GM18507 (cell line): ENCODE measurements at regions not wholly inside any gene's neighbourhood (a gene's known extent, or its start where the extent isn't known, plus 50 kb on each side); places are given as distances from the start of the nearest gene placed in this dataset.

Experiments used
- DNase-seq: peaks from one replicate; pipeline ENCODE4 v3.0.0; 2011; ENCODE audit warnings: low read depth; ENCODE audit not compliant: insufficient read length; ENCODE audit errors: extremely low spot score
- FAIRE-seq: peaks from 2 replicates; lab custom pipeline; 2011; peaks lifted over from hg19 to GRCh38; lab: Jason Lieb, UNC

GRCh38 chr5:143494162-143494561, 90.7 kb upstream of the NR3C1 start:
- DNase-seq (no peak), FAIRE-seq (no peak)

DNA sequence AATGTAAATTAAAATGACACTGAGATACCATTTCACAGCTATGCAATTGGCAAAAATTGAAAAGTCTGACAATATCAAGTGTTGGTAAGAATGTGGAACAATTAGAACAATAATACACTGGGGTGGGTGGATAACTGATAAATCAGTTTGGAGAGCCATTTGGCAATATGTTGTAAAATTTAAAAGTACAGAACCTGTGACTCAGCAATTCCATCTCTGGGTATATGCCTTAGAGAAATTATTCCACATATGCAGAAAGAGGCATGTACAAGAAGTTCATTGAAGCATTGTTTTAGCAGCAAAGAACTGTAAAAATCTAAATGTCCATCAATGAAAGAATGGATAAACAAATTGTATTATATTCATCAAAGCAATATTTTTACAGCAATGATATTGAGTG, 89.3 kb upstream of the NR3C1 start:
- no peak for DNase-seq
- no peak for FAIRE-seq

DNA sequence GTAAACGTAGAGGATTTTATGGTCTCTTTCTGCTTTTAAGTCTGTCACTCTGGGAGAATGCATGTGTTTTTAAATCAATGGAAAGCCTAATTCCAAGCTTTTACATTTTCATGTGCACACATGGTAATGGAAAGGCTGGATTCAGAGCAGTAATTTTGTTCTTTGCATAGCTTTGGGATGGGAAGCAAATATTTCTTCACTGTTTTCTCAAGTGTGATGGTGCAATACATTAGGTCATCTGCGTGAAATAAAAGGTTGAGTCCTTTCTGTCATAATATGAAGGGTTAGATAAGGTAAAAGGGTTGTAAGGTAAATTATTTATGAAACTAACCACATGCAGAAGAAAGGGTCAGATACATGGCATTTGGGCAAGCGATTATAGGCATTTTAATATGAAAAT, 88.2 kb upstream of the NR3C1 start:
- no peak for FAIRE-seq
- no peak for DNase-seq

DNA sequence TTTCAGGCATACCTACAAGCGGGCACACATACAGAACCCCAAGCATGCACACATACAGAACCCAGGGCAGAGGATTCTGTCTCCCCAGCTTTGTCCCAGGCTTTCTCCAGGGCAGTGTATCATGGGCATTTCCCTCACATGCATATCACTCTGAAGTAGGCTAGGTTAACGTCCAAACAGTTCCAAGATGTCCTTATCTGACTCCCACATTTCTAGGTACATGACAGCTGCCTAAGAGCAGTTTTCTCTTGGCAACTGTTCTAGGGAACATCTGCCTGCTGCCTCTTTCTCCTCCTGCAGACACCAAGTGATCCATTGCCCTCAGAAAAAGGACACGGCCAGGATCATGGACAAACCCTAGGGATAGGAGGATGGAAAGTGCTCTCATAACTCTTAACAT, 84.9 kb upstream of the NR3C1 start:
- DNase-seq (no peak), FAIRE-seq (no peak)

DNA sequence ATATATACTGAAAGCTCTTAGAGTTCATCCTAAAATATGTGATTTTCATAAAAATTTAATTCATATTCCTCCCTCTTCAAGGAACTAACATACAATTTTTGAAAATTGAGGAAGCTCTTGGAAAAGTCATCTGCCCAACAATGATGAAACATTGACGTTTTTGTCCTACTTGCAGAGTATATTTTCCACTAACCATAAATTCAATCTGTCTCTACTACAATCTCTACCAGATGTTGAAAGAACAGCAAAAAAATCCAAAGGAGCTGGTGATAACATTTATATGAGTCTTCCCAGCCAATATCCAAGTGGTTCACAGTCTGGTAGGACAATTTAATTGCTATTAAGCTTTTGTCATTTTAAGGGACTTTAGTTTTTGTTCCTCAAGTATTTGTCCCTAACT, 81.1 kb upstream of the NR3C1 start:
- FAIRE-seq, result no peak
- DNase-seq, result no peak

GRCh38 chr5:143481697-143482531, 78.4 kb upstream of the NR3C1 start:
- no peak for FAIRE-seq

DNA sequence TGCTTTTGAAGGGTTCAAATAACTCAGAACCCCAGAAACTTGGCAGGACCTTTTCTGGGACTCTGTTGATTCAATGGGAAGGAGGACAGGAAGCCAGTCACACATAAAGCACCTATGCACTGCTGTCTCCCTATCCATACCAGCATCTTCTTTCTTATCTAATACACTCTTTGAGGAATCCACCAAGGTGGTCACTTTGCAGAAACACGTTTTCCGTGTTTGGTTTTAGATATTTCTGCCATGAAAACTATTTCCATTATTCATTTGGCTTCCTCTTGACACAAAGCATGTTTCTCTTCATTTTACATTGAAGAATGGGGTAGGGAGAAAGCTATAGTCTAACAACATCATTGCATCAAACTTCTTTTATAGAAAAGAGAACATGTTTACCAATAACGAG, 76.5 kb upstream of the NR3C1 start:
- DNase-seq (no peak), FAIRE-seq (no peak)

More at GRCh38 chr5:143481697-143482531, 78.4 kb upstream of the NR3C1 start:
- no peak for DNase-seq

DNA sequence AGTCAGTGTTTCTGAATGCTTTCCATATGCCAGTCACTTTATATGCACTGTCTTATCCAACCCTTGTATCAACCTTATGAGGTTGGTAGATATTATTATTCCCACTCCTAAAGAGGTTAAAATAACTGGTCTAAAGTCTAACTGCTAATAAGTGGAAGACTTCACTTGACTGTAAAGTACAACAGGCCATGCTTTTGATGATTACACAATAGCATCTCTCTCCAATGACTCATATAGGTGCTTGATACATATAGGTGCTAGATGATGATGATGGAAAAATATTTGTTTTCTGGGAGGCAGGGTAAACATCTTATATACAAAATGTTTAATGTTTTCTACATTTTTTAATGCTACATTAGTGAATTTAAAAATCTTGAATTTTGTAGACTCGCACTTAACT, 75.9 kb upstream of the NR3C1 start:
- DNase-seq, result no peak
- FAIRE-seq, result peak; percentile 21

GRCh38 chr5:143476601-143477211, 73.2 kb upstream of the NR3C1 start:
- FAIRE-seq (no peak), DNase-seq (no peak)

GRCh38 chr5:143474616-143475015, 71.1 kb upstream of the NR3C1 start:
- no peak for DNase-seq

GRCh38 chr5:143473481-143473880, 70.0 kb upstream of the NR3C1 start:
- FAIRE-seq (no peak), DNase-seq (no peak)

More at GRCh38 chr5:143474616-143475015, 71.1 kb upstream of the NR3C1 start:
- no peak for FAIRE-seq

DNA sequence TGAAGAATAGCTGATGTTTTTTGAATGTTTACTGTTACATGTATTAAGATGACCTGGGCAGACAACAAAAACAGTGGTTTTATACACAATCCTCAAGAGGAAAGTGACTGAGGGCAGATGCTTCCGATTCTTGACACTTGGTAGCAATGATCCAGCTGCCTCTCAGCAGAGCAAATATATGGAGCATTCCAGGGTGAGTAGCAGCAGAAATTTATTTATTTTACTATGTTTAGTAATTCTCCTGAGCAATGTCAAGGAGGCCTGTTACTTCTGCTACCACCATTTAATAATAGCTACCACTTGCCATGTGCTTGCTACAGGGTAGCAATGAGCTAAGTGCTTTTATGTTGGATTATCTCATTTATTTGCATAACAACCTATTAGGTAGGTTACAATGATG, 69.1 kb upstream of the NR3C1 start:
- DNase-seq (no peak), FAIRE-seq (no peak)

DNA sequence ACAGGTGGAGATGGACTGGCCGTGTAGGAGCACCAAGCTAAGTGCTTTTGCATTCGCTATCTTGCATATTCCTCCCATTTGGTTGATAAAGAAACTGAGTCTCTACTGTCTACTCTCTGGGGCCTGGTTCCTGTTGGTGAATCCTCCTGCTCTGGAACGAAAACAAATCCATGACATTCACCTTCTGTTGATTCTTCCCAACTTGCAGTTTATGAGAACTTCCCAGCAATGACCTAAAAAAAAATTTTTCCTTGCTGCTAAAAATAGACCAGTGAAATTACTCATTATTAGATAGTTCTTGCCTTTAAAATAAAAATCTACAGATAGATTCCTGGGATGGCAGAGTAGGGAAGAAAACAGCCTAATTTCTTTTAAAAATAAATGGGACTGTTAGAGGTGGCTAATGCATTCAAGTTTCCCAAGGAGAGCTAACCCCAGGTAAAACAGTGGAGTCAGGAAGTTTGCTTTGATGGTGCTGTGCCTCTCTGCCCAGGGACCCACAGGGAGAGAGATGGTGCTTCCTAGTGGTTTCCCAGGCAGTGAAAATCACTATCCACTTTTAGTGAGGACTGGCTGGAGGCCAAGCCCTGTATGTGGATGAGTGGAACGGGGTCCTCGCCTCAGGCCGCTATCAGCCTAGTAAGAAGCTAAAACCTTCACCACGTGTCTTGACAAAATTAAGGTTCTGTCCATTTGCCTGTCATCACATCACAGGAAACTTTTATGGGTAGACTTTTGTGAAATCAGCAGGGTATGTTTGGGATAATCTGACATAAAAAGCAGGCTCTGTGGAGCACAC, 68.4 kb upstream of the NR3C1 start:
- DNase-seq, result no peak

DNA sequence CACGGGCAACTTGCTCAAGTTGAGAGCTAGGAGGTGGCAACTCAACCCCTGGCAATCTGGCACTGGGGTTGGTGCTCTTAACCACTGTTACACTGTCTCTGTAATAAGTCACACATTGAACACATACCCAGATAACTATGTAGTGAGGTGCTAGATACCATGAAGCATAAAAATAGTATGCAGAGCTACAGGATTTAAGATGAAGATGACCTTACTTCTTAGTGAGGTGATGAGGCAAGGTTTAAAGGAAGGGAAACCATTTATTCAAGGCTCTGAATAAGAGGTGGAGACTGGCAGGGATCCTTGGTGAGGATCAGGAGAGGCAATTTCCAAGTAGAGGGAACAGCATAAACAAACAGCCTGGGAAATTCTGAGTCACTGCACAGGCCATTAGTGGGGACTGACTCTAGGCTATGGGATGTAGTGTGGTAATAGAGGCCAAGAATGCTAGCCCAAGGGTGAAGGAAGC, 67.6 kb upstream of the NR3C1 start:
- FAIRE-seq, result no peak
- DNase-seq, result no peak

More for the DNA sequence above, 68.4 kb upstream of the NR3C1 start:
- FAIRE-seq, result no peak

DNA sequence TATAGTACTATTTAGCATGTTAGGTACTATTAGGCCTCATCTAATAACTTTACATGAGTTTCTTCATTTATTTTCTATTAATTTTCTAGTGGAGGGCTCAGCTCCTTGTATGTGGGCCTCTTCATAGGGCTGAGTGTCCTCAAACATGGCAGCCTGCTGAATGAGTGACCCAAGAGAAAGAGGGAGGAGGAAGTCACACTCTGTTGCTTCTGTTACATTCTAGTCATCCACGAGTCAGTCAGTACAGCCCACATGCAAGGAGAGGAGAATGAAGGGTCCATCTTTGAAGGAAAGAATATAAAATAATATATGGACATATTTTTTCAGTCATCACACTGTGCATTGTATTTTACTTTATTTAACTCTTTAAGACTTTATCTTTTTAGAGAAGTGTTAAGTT, 66.6 kb upstream of the NR3C1 start:
- FAIRE-seq (no peak), DNase-seq (no peak)

DNA sequence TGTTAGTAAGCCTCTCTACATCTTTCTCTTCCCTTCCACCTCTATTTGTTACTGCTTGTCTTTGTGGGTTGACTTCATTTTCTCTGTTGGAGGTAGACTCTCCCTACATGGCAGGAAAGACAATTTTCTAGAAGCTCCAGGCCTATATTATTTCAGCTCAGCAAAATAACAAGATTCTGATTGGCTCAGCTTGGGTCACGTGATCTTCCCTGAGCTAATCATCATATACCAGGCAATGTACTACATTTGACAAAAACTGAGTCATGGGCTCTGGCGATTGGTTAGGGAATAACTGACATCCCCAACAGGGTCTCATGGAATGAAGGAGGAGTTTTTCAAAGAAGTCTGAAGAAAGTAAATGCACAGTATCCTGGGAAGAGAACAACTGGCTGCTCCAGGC, 65.6 kb upstream of the NR3C1 start:
- DNase-seq (no peak), FAIRE-seq (no peak)

GRCh38 chr5:143466632-143467031, 63.1 kb upstream of the NR3C1 start:
- FAIRE-seq (no peak), DNase-seq (no peak)

DNA sequence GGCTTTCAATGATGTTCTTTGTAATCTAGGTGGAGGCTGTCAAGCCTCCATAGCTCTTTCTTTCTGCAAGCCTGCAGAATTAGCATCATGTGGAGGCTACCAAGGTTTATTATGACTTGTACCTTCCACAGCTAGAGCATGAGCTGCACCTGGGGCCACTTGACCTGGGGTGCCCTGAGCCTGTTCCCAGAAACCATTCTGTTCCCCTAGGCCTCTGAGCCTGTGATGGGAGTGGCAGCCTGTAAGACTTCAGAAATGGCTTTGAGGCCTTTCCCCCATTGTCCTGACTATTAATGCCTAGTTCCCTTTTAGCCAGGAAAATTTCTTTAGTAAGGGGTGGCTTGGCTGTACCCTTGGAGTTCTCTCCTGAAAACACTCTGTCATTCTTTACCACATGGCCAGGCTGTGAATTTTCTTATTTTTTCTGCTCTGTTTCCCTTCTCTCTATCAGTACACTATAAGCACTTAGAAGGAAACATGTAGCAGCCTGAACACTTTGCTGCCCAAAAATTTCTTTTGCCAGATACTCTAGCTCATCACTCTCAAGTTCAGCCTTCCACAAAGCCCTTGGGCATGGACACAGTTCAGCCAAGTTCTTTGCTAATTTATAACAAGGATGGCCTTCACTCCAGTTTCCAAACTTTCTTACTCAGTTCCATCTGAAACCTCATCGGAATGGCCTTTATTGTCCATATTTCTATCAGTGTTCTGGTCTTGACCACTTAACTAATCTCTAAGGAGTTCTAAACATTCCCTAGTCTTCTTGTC, 61.4 kb upstream of the NR3C1 start:
- FAIRE-seq, result no peak
- no peak for DNase-seq

DNA sequence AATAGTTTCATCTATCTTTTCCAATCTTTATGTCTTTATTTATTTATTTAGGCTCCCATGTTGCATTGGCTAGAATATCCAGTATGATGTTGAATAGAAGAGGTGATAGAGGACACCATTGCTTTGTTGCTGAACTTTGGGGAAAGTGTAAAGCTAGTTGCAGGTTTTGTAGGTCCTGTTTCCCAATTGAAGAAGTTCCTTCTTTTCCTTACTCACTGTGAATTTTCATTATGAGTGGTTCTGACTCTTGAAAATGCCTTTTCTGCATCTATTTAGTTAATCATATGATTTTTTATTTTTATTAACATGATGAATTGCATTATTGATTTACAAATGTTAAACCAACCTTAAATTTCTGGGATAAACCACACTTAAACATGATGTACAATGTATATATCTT, 58.9 kb upstream of the NR3C1 start:
- DNase-seq (no peak), FAIRE-seq (no peak)

GRCh38 chr5:143459433-143459832, 55.9 kb upstream of the NR3C1 start:
- no peak for FAIRE-seq
- no peak for DNase-seq
